ENCODE measurements at regions not wholly inside any gene's neighbourhood (a gene's known extent, or its start where the extent isn't known, plus 50 kb on each side); places are given as distances from the start of the nearest gene placed in this dataset.

DNA sequence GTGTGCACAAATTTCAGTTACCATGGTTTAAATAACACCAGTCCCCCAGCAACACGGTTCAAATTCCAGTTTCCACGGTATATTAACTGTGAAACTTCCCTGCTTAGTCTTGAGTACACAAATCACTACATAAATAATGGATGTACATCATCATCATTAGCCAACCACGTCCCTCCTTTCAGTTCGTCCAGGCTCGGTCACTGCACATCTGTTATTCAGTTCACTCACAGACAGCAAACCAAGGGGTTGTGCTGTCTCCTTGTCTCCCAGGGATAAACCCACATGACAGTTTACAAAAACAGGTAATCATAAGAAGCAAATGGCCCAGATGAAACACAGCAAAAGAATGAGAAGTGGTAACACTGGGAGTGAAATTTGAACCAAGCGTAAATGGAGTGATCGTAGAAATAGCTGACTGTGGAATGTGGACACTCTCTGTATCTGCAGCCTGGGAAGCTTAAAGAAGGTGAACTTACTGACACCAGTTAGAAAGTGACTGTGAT, 61.0 kb upstream of the RAD23B start:
- TF ChIP-seq, protein P1, sequence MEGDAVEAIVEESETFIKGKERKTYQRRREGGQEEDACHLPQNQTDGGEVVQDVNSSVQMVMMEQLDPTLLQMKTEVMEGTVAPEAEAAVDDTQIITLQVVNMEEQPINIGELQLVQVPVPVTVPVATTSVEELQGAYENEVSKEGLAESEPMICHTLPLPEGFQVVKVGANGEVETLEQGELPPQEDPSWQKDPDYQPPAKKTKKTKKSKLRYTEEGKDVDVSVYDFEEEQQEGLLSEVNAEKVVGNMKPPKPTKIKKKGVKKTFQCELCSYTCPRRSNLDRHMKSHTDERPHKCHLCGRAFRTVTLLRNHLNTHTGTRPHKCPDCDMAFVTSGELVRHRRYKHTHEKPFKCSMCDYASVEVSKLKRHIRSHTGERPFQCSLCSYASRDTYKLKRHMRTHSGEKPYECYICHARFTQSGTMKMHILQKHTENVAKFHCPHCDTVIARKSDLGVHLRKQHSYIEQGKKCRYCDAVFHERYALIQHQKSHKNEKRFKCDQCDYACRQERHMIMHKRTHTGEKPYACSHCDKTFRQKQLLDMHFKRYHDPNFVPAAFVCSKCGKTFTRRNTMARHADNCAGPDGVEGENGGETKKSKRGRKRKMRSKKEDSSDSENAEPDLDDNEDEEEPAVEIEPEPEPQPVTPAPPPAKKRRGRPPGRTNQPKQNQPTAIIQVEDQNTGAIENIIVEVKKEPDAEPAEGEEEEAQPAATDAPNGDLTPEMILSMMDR (conservative IDR thresholded peaks at IDR 0.05; ENCODE audit: low read depth, low read length) = no peak
- no peak for TF ChIP-seq MAFK (IDR thresholded peaks at IDR 0.05; ENCODE audit: low read depth, low read length)
- TF ChIP-seq CEBPB (IDR thresholded peaks at IDR 0.05; ENCODE audit: low read depth, low read length) = no peak
- peak; percentile 32; the same call in 1 of the 2 replicates for TF ChIP-seq POLR2A (IDR thresholded peaks at IDR 0.05; ENCODE audit: low read depth, low read length)
- no peak for TF ChIP-seq BHLHE40 (IDR thresholded peaks at IDR 0.05; ENCODE audit: low read depth, low read length)
- no peak for TF ChIP-seq RFX5 (IDR thresholded peaks at IDR 0.05; ENCODE audit: low read depth, low read length)
- no peak for TF ChIP-seq NFE2L2 (IDR thresholded peaks at IDR 0.05; ENCODE audit: low read depth, low read length)
- TF ChIP-seq MXI1 (IDR thresholded peaks at IDR 0.05; ENCODE audit: borderline replicate concordance, low read depth, low read length) = no peak
- no peak for TF ChIP-seq FOS (IDR thresholded peaks at IDR 0.05; ENCODE audit: low read depth, low read length)
- TF ChIP-seq, protein P2, sequence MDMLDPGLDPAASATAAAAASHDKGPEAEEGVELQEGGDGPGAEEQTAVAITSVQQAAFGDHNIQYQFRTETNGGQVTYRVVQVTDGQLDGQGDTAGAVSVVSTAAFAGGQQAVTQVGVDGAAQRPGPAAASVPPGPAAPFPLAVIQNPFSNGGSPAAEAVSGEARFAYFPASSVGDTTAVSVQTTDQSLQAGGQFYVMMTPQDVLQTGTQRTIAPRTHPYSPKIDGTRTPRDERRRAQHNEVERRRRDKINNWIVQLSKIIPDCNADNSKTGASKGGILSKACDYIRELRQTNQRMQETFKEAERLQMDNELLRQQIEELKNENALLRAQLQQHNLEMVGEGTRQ (IDR thresholded peaks at IDR 0.05; ENCODE audit: low read depth, low read length) = no peak
